Spleen (tissue), 11 donors: ENCODE measurements at regions not wholly inside any gene's neighbourhood (a gene's known extent, or its start where the extent isn't known, plus 50 kb on each side); places are given as distances from the start of the nearest gene placed in this dataset.
A peak's percentile ranks its signal among the peaks of the same experiment; 100 is the strongest.

Source experiments
- DNase-seq: peaks from one replicate; pipeline ENCODE4 v3.0.0-alpha.2; 2020
- H3K27ac ChIP-seq, 8 donors: fragments of 200-600 bp; sonication (generic) in 7 of 8; 1 replicate in 4 of 8; 2 replicates in 4 of 8; pipeline versions ENCODE4 v1.5.0 to v1.8.0; 2016 to 2021; ENCODE audit warnings: inconsistent platforms in 4 of 8, mild to moderate bottlenecking in 4 of 8, moderate library complexity in 1 of 8
- H3K27me3 ChIP-seq, 7 donors: fragments of 200-600 bp; sonication (generic) in 6 of 7; replicated peaks in 1 of 7; 1 replicate in 4 of 7; 2 replicates in 3 of 7; pipeline versions ENCODE4 v1.5.0 to v1.8.0; 2016 to 2021; ENCODE audit warnings: inconsistent platforms in 3 of 7, mild to moderate bottlenecking in 1 of 7
- H3K36me3 ChIP-seq, 6 donors: fragments of 200-600 bp; sonication (generic) in 5 of 6; 1 replicate in 4 of 6; 2 replicates in 2 of 6; pipeline versions ENCODE4 v1.5.0 to v1.8.0; 2016 to 2021; ENCODE audit warnings: inconsistent platforms in 2 of 6
- H3K4me1 ChIP-seq, 6 donors: fragments of 200-600 bp; sonication (generic) in 5 of 6; 1 replicate in 3 of 6; 2 replicates in 3 of 6; pipeline versions ENCODE4 v1.5.0 to v1.8.0; 2016 to 2021; ENCODE audit warnings: inconsistent platforms in 3 of 6
- H3K4me3 ChIP-seq, 8 donors: fragments of 200-600 bp; sonication (generic) in 7 of 8; 1 replicate in 4 of 8; 2 replicates in 4 of 8; pipeline versions ENCODE4 v1.5.0 to v1.8.0; 2016 to 2021; ENCODE audit warnings: inconsistent platforms in 4 of 8, mild to moderate bottlenecking in 4 of 8, moderate library complexity in 2 of 8
- H3K9me3 ChIP-seq, 8 donors: fragments of 200-600 bp; sonication (generic) in 7 of 8; 1 replicate in 4 of 8; 2 replicates in 4 of 8; pipeline versions ENCODE4 v1.5.0 to v1.8.0; 2016 to 2021; ENCODE audit warnings: inconsistent platforms in 4 of 8
- CTCF ChIP-seq, 11 experiments: fragments of 200-600 bp in 7 of 11; fragments of 450-650 bp in 4 of 11; sonication (generic) in 4 of 11; IDR thresholded peaks in 8 of 11; conservative IDR thresholded peaks in 3 of 11; 1 replicate in 7 of 11; 2 replicates in 4 of 11; pipeline versions ENCODE4 v1.4.0 to v1.8.0; 2016 to 2021; ENCODE audit warnings: antibody characterized with exemption in 11 of 11, inconsistent platforms in 4 of 11, mild to moderate bottlenecking in 1 of 11
- POLR2A ChIP-seq, 3 donors: fragments of 450-650 bp; IDR thresholded peaks; one replicate each; pipeline ENCODE4 v1.5.1; 2017; ENCODE audit warnings: antibody characterized with exemption in 3 of 3, mild to moderate bottlenecking in 1 of 3
- POLR2AphosphoS5 ChIP-seq, 3 donors: sonication (generic); formaldehyde crosslinking; IDR thresholded peaks; one replicate each; pipeline ENCODE4 v1.5.1; 2017; ENCODE audit warnings: antibody characterized with exemption in 3 of 3
- WGBS, 5 donors: extraction: QIAGEN DNeasy Blood & Tissue Kit in 3 of 5; methylation state at CpG; one replicate each; pipeline versions ENCODE4 v1.1.5 to v1.1.7; 2013 to 2018; 5-methylcytosine and 5-hydroxymethylcytosine counted together
- intact Hi-C: fragments of 100-400 bp; cut with DNase I; formaldehyde crosslinking; loops from one replicate; pipeline ENCODE4 v1.15.0; 2023; ENCODE audit warnings: low total_unique reads
- donor health status: healthy with polysubstance abuse.
- donor health status: DM: no; HTN: no; CAD: no; lungs with moderate emphysema.
- donor health status: DM: no; HTN: no; CAD: no.
- donor health status: Bipolar disorder and iron deficiency.
- donor health status: healthy.
- donor health status: DM: no; HTN: no; CAD: no.
- donor health status: DM: yes; HTN: yes; CAD: no.

GRCh38 chr17:77579682-77580081 is 378.8 kb upstream of the TNRC6C start:
- DNase-seq: peak; percentile 16
- intact Hi-C loops: no loop called here
- TF ChIP-seq POLR2AphosphoS5 (IDR thresholded peaks at IDR 0.05): no peak
- TF ChIP-seq CTCF (IDR thresholded peaks at IDR 0.05 in 8 of 11, conservative IDR thresholded peaks at IDR 0.05 in 3 of 11): no peak
- no peak for TF ChIP-seq POLR2A (IDR thresholded peaks at IDR 0.05)
- H3K27me3 ChIP-seq: peaks cover 0 to 4% (median 0%) of the 10 kb centered on the region in 7 donors
- no peak overlapping the region for H3K4me3 ChIP-seq
- 22 to 47% (median 26%) methylated on average over 6 of the region's 6 CpGs for WGBS, 5 donors
- H3K9me3 ChIP-seq: peaks cover 0 to 13% (median 8%) of the 10 kb centered on the region in 8 donors
- H3K36me3 ChIP-seq: no peaks in the 10 kb centered on the region
- H3K4me1 ChIP-seq: peaks cover 0 to 11% (median 0%) of the 10 kb centered on the region in 6 donors
- H3K27ac ChIP-seq: peak overlapping the region in 1 of 8 donors; percentile 21

GRCh38 chr17:77580531-77581270 is 377.8 kb upstream of the TNRC6C start:
- WGBS, 5 donors: 65 to 74% (median 72%) methylated on average over 8 of the region's 8 CpGs
- intact Hi-C loops: no loop called here
- peak; percentile 27 for DNase-seq

GRCh38 chr17:77581480-77581879 is 377.0 kb upstream of the TNRC6C start:
- Histone ChIP-seq H3K27me3 (peaks cover 0 to 4% (median 0%) of the 10 kb centered on the region in 7 donors), H3K4me3 (no peak overlapping the region), H3K9me3 (peaks cover 0 to 14% (median 8%) of the 10 kb centered on the region in 8 donors), H3K36me3 (no peaks in the 10 kb centered on the region), H3K4me1 (peaks cover 0 to 11% (median 0%) of the 10 kb centered on the region in 6 donors), H3K27ac (no peak overlapping the region)
- intact Hi-C loops: no loop called here
- TF ChIP-seq POLR2AphosphoS5 (IDR thresholded peaks at IDR 0.05): no peak
- TF ChIP-seq POLR2A (IDR thresholded peaks at IDR 0.05): no peak
- no peak for TF ChIP-seq CTCF (IDR thresholded peaks at IDR 0.05 in 8 of 11, conservative IDR thresholded peaks at IDR 0.05 in 3 of 11)
- no peak for DNase-seq
- 80 to 92% (median 85%) methylated on average over 2 of the region's 2 CpGs for WGBS, 5 donors

More at GRCh38 chr17:77580531-77581270, 377.8 kb upstream of the TNRC6C start:
- H3K27ac ChIP-seq: no peak overlapping the region
- H3K4me1 ChIP-seq: peaks cover 0 to 11% (median 0%) of the 10 kb centered on the region in 6 donors
- peaks cover 0 to 4% (median 0%) of the 10 kb centered on the region in 7 donors for H3K27me3 ChIP-seq
- H3K4me3 ChIP-seq: no peak overlapping the region
- H3K36me3 ChIP-seq: no peaks in the 10 kb centered on the region
- peaks cover 0 to 14% (median 8%) of the 10 kb centered on the region in 8 donors for H3K9me3 ChIP-seq
- TF ChIP-seq POLR2AphosphoS5 (IDR thresholded peaks at IDR 0.05): no peak
- no peak for TF ChIP-seq POLR2A (IDR thresholded peaks at IDR 0.05)
- no peak for TF ChIP-seq CTCF (IDR thresholded peaks at IDR 0.05 in 8 of 11, conservative IDR thresholded peaks at IDR 0.05 in 3 of 11)

- no peaks in the 10 kb centered on the region for H3K4me1 ChIP-seq
- no peak overlapping the region for H3K27ac ChIP-seq
- no peak for DNase-seq
- 70 to 87% (median 85%) methylated on average over 9 of the region's 9 CpGs for WGBS, 5 donors
- no peak overlapping the region for H3K4me3 ChIP-seq
- no peaks in the 10 kb centered on the region for H3K36me3 ChIP-seq
- H3K27me3 ChIP-seq: peaks cover 0 to 4% (median 0%) of the 10 kb centered on the region in 7 donors
- TF ChIP-seq CTCF (IDR thresholded peaks at IDR 0.05 in 8 of 11, conservative IDR thresholded peaks at IDR 0.05 in 3 of 11) (no peak), POLR2A (IDR thresholded peaks at IDR 0.05) (no peak)
- peaks cover 2 to 29% (median 17%) of the 10 kb centered on the region in 8 donors for H3K9me3 ChIP-seq
- intact Hi-C loops: no loop called here
Measured at GRCh38 chr17:77585142-77585860, 373.2 kb upstream of the TNRC6C start.
